Activated naive CD4-positive, alpha-beta T cell treated with anti-CD3 and anti-CD28 coated beads, Interleukin-2, amount 10 ng/mL, durations not matched to agents 7 days and 5 days (primary cell): ENCODE measurements at regions not wholly inside any gene's neighbourhood (a gene's known extent, or its start where the extent isn't known, plus 50 kb on each side); places are given as distances from the start of the nearest gene placed in this dataset.

ENCODE experiments used
- CTCF ChIA-PET: fragments of 350-600 bp; sonication (Branson Sonifier 250); formaldehyde crosslinking; loops from one replicate; lab custom pipeline; 2021; ENCODE audit warnings: antibody characterized with exemption; lab: Charles Lee
- DNase-seq: peaks from one replicate; pipeline ENCODE4 v3.0.0-alpha.2; 2020
- H3K27ac Mint-ChIP-seq: one replicate; pipeline ENCODE4 v1.8.0; 2021; ENCODE audit warnings: mild to moderate bottlenecking, moderate library complexity, mixed read lengths
- H3K27me3 Mint-ChIP-seq: one replicate; pipeline ENCODE4 v1.8.0; 2021; ENCODE audit warnings: mild to moderate bottlenecking, mixed read lengths
- H3K36me3 Mint-ChIP-seq: one replicate; pipeline ENCODE4 v1.8.0; 2021; ENCODE audit warnings: mixed read lengths
- H3K4me1 Mint-ChIP-seq: one replicate; pipeline ENCODE4 v1.8.0; 2021; ENCODE audit warnings: mixed read lengths
- H3K4me3 Mint-ChIP-seq: one replicate; pipeline ENCODE4 v1.8.0; 2021; ENCODE audit warnings: mild to moderate bottlenecking, moderate library complexity, mixed read lengths
- H3K9me3 Mint-ChIP-seq: one replicate; pipeline ENCODE4 v1.8.0; 2021; ENCODE audit warnings: mixed read lengths

DNA sequence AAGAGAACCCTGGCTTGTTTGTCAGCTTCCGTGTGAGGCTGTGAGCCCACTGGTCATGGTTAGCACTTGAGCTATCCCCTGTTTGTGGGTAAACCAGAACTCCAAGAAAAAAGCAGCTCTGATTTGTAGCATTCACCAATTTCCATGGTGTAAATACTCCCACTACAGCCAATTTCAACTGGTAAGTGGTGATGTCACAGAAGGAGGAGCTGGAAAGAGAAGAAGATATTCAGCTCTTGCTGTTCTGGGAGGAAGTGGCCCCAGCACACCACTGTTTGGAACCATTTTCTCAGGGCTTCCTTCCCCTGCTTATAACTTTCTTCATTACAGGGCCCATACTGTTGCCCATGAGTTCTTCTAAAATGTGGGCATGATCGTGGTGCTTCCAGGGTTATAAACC lies 500.1 kb upstream of the ZMIZ1 start:
- Mint-ChIP-seq H3K27me3 (peaks cover 27% of the 10 kb centered on the region), H3K27ac (no peak overlapping the region), H3K9me3 (no peaks in the 10 kb centered on the region), H3K4me3 (no peak overlapping the region), H3K4me1 (no peaks in the 10 kb centered on the region), H3K36me3 (no peaks in the 10 kb centered on the region)
- CTCF ChIA-PET: no interaction called here
- DNase-seq: no peak

- no peak for DNase-seq
- CTCF ChIA-PET: no interaction called here
- Mint-ChIP-seq H3K27ac (no peak overlapping the region), H3K9me3 (no peaks in the 10 kb centered on the region), H3K4me1 (no peaks in the 10 kb centered on the region), H3K4me3 (no peak overlapping the region), H3K36me3 (no peaks in the 10 kb centered on the region), H3K27me3 (peaks cover 23% of the 10 kb centered on the region)
These were observed 498.0 kb upstream of the ZMIZ1 start for GRCh38 chr10:78570633-78571235.

- CTCF ChIA-PET: no interaction called here
- DNase-seq: no peak
- no peaks in the 10 kb centered on the region for H3K4me1 Mint-ChIP-seq
- peaks cover 23% of the 10 kb centered on the region for H3K27me3 Mint-ChIP-seq
- H3K36me3 Mint-ChIP-seq: no peaks in the 10 kb centered on the region
- H3K27ac Mint-ChIP-seq: no peak overlapping the region
- no peaks in the 10 kb centered on the region for H3K9me3 Mint-ChIP-seq
- H3K4me3 Mint-ChIP-seq: no peak overlapping the region
These were observed 497.5 kb upstream of the ZMIZ1 start for GRCh38 chr10:78571286-78571685.

GRCh38 chr10:78571891-78572290 lies 496.9 kb upstream of the ZMIZ1 start:
- no peak for DNase-seq
- CTCF ChIA-PET: no interaction called here
- Mint-ChIP-seq H3K4me1 (no peaks in the 10 kb centered on the region), H3K4me3 (no peak overlapping the region), H3K9me3 (no peaks in the 10 kb centered on the region), H3K27me3 (peaks cover 22% of the 10 kb centered on the region), H3K36me3 (no peaks in the 10 kb centered on the region), H3K27ac (no peak overlapping the region)

DNA sequence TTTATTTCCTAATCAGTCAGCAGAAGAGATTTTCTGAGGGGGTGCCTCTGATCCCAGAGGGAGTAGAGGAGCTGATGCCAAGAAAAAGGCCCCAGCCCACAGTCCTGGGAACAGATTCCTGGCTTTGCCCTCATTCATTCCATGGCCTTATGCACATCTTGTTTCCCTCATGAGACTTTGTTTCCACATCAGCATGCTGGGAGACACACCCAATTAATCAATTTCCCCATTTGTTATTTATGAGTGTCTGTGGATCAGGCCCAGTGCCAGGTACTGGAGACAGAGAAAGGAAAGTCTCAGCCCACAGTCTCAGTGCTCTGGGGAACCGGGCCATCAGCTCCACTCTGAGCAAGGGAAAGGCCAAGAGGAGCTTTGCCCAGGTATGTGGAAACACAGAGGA lies 496.2 kb upstream of the ZMIZ1 start:
- Mint-ChIP-seq H3K27ac (no peak overlapping the region), H3K9me3 (no peaks in the 10 kb centered on the region), H3K27me3 (peaks cover 16% of the 10 kb centered on the region), H3K4me1 (no peaks in the 10 kb centered on the region), H3K36me3 (no peaks in the 10 kb centered on the region), H3K4me3 (no peak overlapping the region)
- no peak for DNase-seq
- CTCF ChIA-PET: no interaction called here

GRCh38 chr10:78574547-78574946 lies 494.2 kb upstream of the ZMIZ1 start:
- no peaks in the 10 kb centered on the region for H3K9me3 Mint-ChIP-seq
- DNase-seq: no peak
- no peak overlapping the region for H3K4me3 Mint-ChIP-seq
- H3K36me3 Mint-ChIP-seq: no peaks in the 10 kb centered on the region
- CTCF ChIA-PET: no interaction called here
- no peak overlapping the region for H3K27ac Mint-ChIP-seq
- peaks cover 9% of the 10 kb centered on the region for H3K4me1 Mint-ChIP-seq
- peaks cover 7% of the 10 kb centered on the region for H3K27me3 Mint-ChIP-seq

DNA sequence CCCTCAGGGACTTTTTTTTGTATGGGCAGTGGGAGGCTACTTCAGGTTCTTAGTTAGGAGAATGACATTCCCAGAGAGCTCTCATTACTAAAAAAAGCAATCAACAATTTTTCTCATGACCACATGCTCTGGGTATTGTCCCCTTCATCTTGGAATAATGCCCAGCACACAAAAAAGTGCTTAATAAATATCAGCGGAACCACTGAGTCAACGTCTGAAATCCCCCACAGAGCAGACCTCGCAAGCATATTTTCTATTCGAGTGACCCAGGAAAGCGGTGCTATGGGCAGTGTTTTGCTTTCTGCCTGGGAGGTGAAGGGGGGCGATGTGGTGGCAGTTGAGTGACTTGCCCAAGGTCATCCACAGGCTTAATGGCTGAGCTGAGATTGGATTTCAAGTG lies 493.4 kb upstream of the ZMIZ1 start:
- peaks cover 9% of the 10 kb centered on the region for H3K4me1 Mint-ChIP-seq
- CTCF ChIA-PET: no interaction called here
- no peak overlapping the region for H3K27ac Mint-ChIP-seq
- no peaks in the 10 kb centered on the region for H3K9me3 Mint-ChIP-seq
- DNase-seq: no peak
- H3K4me3 Mint-ChIP-seq: no peak overlapping the region
- peaks cover 3% of the 10 kb centered on the region for H3K27me3 Mint-ChIP-seq
- no peaks in the 10 kb centered on the region for H3K36me3 Mint-ChIP-seq

GRCh38 chr10:78576276-78576675 lies 492.5 kb upstream of the ZMIZ1 start:
- Mint-ChIP-seq H3K27me3 (peaks cover 3% of the 10 kb centered on the region), H3K36me3 (no peaks in the 10 kb centered on the region), H3K4me3 (no peak overlapping the region), H3K27ac (no peak overlapping the region), H3K4me1 (peaks cover 9% of the 10 kb centered on the region), H3K9me3 (no peaks in the 10 kb centered on the region)
- DNase-seq: no peak
- CTCF ChIA-PET: interaction anchor here (0.6 kb wide), 1 partner anchor 218 kb away, joined by 3 read pairs; no protein-coding TSS in a partner anchor

- no peaks in the 10 kb centered on the region for H3K9me3 Mint-ChIP-seq
- no peaks in the 10 kb centered on the region for H3K27me3 Mint-ChIP-seq
- no peak overlapping the region for H3K27ac Mint-ChIP-seq
- H3K4me3 Mint-ChIP-seq: no peak overlapping the region
- H3K4me1 Mint-ChIP-seq: peaks cover 9% of the 10 kb centered on the region
- CTCF ChIA-PET: no interaction called here
- no peaks in the 10 kb centered on the region for H3K36me3 Mint-ChIP-seq
- DNase-seq: no peak
These were observed 491.1 kb upstream of the ZMIZ1 start for GRCh38 chr10:78577712-78578111.

DNA sequence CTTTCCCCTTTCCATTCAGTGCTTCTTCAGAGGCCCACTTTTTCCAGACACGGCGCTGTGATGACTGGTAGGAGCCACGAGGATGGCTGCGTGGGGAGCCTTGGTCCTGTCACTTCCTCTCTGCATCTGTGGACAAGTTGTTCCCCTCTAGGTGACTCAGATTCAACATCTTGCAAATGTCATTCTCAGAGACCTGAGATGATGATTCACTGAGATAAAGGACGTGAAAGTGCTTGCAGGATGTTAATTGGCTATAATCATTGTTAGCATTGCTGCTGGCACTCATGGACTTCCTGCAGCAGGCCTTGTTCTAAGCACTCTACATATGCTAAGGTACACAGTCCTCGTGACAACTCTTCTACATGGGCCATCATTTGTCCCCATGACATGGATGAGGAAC lies 489.8 kb upstream of the ZMIZ1 start:
- Mint-ChIP-seq H3K27me3 (no peaks in the 10 kb centered on the region), H3K4me3 (no peak overlapping the region)

GRCh38 chr10:78579576-78579975 lies 489.2 kb upstream of the ZMIZ1 start:
- DNase-seq: no peak
- Mint-ChIP-seq H3K36me3 (no peaks in the 10 kb centered on the region), H3K4me3 (no peak overlapping the region), H3K27me3 (no peaks in the 10 kb centered on the region), H3K4me1 (peaks cover 9% of the 10 kb centered on the region), H3K9me3 (no peaks in the 10 kb centered on the region), H3K27ac (no peak overlapping the region)
- CTCF ChIA-PET: interaction anchor here (1.2 kb wide), 1 partner anchor 77 kb away, joined by 4 read pairs; no protein-coding TSS in a partner anchor

More for the DNA sequence above, 489.8 kb upstream of the ZMIZ1 start:
- Mint-ChIP-seq H3K4me1 (peaks cover 9% of the 10 kb centered on the region), H3K36me3 (no peaks in the 10 kb centered on the region), H3K9me3 (no peaks in the 10 kb centered on the region), H3K27ac (no peak overlapping the region)
- peak; percentile 32 for DNase-seq
- CTCF ChIA-PET: interaction anchor here (0.8 to 1.2 kb wide), 2 partner anchors 77 to 79 kb away, joined by 3 to 4 read pairs; no protein-coding TSS in a partner anchor

DNA sequence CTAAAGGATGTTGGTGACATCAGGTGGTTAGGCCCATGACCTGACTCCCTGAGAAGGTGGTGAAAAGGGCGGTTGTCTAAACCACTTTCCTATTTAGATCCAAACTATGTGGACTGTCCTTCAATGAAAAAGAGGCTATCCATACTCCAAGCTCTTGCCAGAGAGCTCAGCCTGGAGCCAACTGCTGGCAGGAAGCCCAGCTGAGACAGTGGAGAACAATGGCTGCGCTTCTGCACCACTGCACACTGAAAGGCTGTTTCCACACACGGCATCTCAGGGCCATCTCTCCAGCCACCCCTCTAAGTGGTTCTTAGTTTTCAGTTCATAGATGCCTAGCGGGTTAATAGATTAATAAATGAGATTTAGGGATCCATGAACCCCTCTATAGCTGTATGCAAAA lies 488.8 kb upstream of the ZMIZ1 start:
- no peaks in the 10 kb centered on the region for H3K27me3 Mint-ChIP-seq
- H3K4me3 Mint-ChIP-seq: no peak overlapping the region
- peaks cover 9% of the 10 kb centered on the region for H3K4me1 Mint-ChIP-seq
- CTCF ChIA-PET: interaction anchor here (1.2 kb wide), 1 partner anchor 76 kb away, joined by 4 read pairs; no protein-coding TSS in a partner anchor
- no peaks in the 10 kb centered on the region for H3K9me3 Mint-ChIP-seq
- H3K27ac Mint-ChIP-seq: no peak overlapping the region
- no peaks in the 10 kb centered on the region for H3K36me3 Mint-ChIP-seq
- DNase-seq: no peak

DNA sequence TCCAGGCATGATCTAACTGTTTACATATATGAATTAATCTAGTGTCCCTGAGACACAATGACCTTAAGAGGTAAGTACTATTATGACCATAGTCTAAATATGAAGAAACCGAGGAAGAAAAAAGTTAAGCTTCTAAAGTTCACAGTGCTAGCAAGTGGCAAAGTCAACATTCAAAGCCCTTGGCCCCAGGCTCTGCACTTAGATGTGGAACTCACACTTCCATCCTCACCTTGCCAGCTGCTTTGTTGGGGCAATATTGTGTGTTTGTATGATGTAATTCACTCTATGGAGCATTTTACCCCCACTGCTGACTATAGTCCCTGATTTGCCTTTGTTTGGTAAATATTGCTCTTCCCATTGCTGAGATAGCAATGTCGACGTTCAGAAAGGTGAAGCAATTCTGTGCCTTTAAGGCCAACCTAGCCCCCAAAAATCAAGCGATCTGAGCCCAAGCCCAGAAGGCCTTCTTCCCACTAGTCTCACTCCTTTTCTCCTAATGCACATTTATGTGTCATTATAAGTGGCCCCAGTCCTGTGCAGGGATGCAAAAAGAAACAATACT lies 487.6 kb upstream of the ZMIZ1 start:
- CTCF ChIA-PET: interaction anchor here (0.6 kb wide), 1 partner anchor 77 kb away, joined by 3 read pairs; no protein-coding TSS in a partner anchor

DNA sequence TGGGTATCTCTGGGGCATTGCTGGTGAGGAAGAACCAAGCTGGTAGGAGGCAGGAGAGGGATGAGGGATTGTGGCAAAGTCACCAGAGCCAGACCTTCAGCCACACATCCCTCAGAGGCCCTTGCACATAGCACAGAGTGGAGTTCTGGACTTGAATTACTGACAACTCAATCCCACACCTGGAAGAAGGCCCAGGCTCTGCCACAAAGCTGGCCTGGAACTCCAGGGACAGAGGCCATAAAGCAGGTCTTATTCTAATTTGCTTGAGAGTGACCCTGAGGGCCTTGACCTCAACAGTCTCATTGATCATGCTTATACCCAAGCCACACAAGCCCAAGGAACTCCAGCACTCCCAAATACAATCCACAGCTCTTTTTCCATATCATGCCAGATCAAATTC lies 486.2 kb upstream of the ZMIZ1 start:
- no peaks in the 10 kb centered on the region for H3K27me3 Mint-ChIP-seq
- no peak overlapping the region for H3K27ac Mint-ChIP-seq
- CTCF ChIA-PET: no interaction called here
- no peak for DNase-seq
- no peaks in the 10 kb centered on the region for H3K36me3 Mint-ChIP-seq
- peaks cover 9% of the 10 kb centered on the region for H3K4me1 Mint-ChIP-seq
- H3K9me3 Mint-ChIP-seq: no peaks in the 10 kb centered on the region
- H3K4me3 Mint-ChIP-seq: no peak overlapping the region

More for the DNA sequence above, 487.6 kb upstream of the ZMIZ1 start:
- Mint-ChIP-seq H3K36me3 (no peaks in the 10 kb centered on the region), H3K27me3 (no peaks in the 10 kb centered on the region), H3K9me3 (no peaks in the 10 kb centered on the region), H3K27ac (no peak overlapping the region), H3K4me3 (no peak overlapping the region), H3K4me1 (peaks cover 9% of the 10 kb centered on the region)
- DNase-seq: no peak

- H3K9me3 Mint-ChIP-seq: no peaks in the 10 kb centered on the region
- no peak overlapping the region for H3K4me3 Mint-ChIP-seq
- no peak overlapping the region for H3K27ac Mint-ChIP-seq
- H3K4me1 Mint-ChIP-seq: peaks cover 1% of the 10 kb centered on the region
- H3K27me3 Mint-ChIP-seq: no peaks in the 10 kb centered on the region
- no peaks in the 10 kb centered on the region for H3K36me3 Mint-ChIP-seq
- CTCF ChIA-PET: no interaction called here
- no peak for DNase-seq
These were observed 484.5 kb upstream of the ZMIZ1 start for GRCh38 chr10:78584266-78584665.
